ENCODE measurements at regions not wholly inside any gene's neighbourhood (a gene's known extent, or its start where the extent isn't known, plus 50 kb on each side); places are given as distances from the start of the nearest gene placed in this dataset.
"Not testable (repeated sequence)": the region's sequence is repeated elsewhere in the genome, so short reads cannot be mapped to it uniquely, and the experiment has no call there.

GRCh38 chr2:207372483-207372882 is 157.3 kb upstream of the CREB1 start:
- DNase-seq = no peak

GRCh38 chr2:207375207-207375875 is 154.4 kb upstream of the CREB1 start:
- no peak for DNase-seq

GRCh38 chr2:207378620-207379019 is 151.1 kb upstream of the CREB1 start:
- DNase-seq = not testable (repeated sequence)

GRCh38 chr2:207385076-207385475 is 144.7 kb upstream of the CREB1 start:
- DNase-seq = no peak

- DNase-seq = no peak
Observed at GRCh38 chr2:207385903-207386302, 143.9 kb upstream of the CREB1 start.

GRCh38 chr2:207387001-207387571 is 142.7 kb upstream of the CREB1 start:
- no peak for DNase-seq

- DNase-seq = no peak
Observed at GRCh38 chr2:207390302-207391095, 139.3 kb upstream of the CREB1 start.

- DNase-seq = no peak
Observed at GRCh38 chr2:207394203-207394781, 135.5 kb upstream of the CREB1 start.

- DNase-seq = no peak
Observed at GRCh38 chr2:207394812-207395534, 134.8 kb upstream of the CREB1 start.

- DNase-seq = no peak
Observed at GRCh38 chr2:207395535-207396251, 134.1 kb upstream of the CREB1 start.

GRCh38 chr2:207397917-207398655 is 131.7 kb upstream of the CREB1 start:
- DNase-seq = no peak

GRCh38 chr2:207399301-207399700 is 130.5 kb upstream of the CREB1 start:
- no peak for DNase-seq

- no peak for DNase-seq
Observed at GRCh38 chr2:207401338-207401737, 128.4 kb upstream of the CREB1 start.

GRCh38 chr2:207403141-207403540 is 126.6 kb upstream of the CREB1 start:
- DNase-seq = no peak

GRCh38 chr2:207403950-207404349 is 125.8 kb upstream of the CREB1 start:
- DNase-seq = no peak

- DNase-seq = no peak
Observed at GRCh38 chr2:207405150-207405549, 124.6 kb upstream of the CREB1 start.

GRCh38 chr2:207408086-207408794 is 121.5 kb upstream of the CREB1 start:
- no peak for DNase-seq

GRCh38 chr2:207409517-207409916 is 120.2 kb upstream of the CREB1 start:
- DNase-seq = no peak

- no peak for DNase-seq
Observed at GRCh38 chr2:207412787-207413310, 116.9 kb upstream of the CREB1 start.

GRCh38 chr2:207413376-207413907 is 116.3 kb upstream of the CREB1 start:
- no peak for DNase-seq

All from CD4-positive, alpha-beta T cell treated with Interferon alpha-2 for 1 hour (primary cell).